ENCODE measurements at regions not wholly inside any gene's neighbourhood (a gene's known extent, or its start where the extent isn't known, plus 50 kb on each side); places are given as distances from the start of the nearest gene placed in this dataset.

GRCh38 chr13:109381546-109382180, 404.7 kb downstream of the IRS2 start:
- Histone ChIP-seq H3K36me3 (ENCODE audit: insufficient read depth, low read length) (no peaks in the 10 kb centered on the region), H3K9me3 (ENCODE audit: control insufficient read depth in 1 of 2, low read length in 2 of 2) (no peaks in the 10 kb centered on the region), H3K27me3 (ENCODE audit: insufficient read depth, low read length) (no peaks in the 10 kb centered on the region), H3K4me3 (ENCODE audit: low read length in 2 of 2) (no peak overlapping the region), H3K27ac (ENCODE audit: low read depth, low read length) (no peak overlapping the region), H3K4me1 (ENCODE audit: insufficient read depth, low read length) (no peaks in the 10 kb centered on the region)
- intact Hi-C loops (cut with micrococcal nuclease) = no loop called here
- CTCF ChIA-PET (ENCODE audit: partially characterized antibody) = no interaction called here
- POLR2A ChIA-PET (ENCODE audit: partially characterized antibody) = no interaction called here
- H3K9me3 Mint-ChIP-seq = no peaks in the 10 kb centered on the region
- peaks cover 0 to 2% of the 10 kb centered on the region in 2 donors for H3K27me3 Mint-ChIP-seq
- no peak overlapping the region for H3K27ac Mint-ChIP-seq
- H3K4me3 Mint-ChIP-seq = no peak overlapping the region
- no peaks in the 10 kb centered on the region for H3K4me1 Mint-ChIP-seq
- no peaks in the 10 kb centered on the region for H3K36me3 Mint-ChIP-seq
- no peak for DNase-seq

- Mint-ChIP-seq H3K4me3 (no peak overlapping the region), H3K4me1 (no peaks in the 10 kb centered on the region)
Observed at GRCh38 chr13:109380457-109380856, 405.9 kb downstream of the IRS2 start.

GRCh38 chr13:109379930-109380329, 406.5 kb downstream of the IRS2 start:
- ChIA-PET POLR2A (ENCODE audit: partially characterized antibody) (no interaction called here), CTCF (ENCODE audit: partially characterized antibody) (no interaction called here)
- Mint-ChIP-seq H3K4me3 (no peak overlapping the region), H3K27me3 (peaks cover 0 to 2% of the 10 kb centered on the region in 2 donors), H3K9me3 (no peaks in the 10 kb centered on the region), H3K36me3 (no peaks in the 10 kb centered on the region), H3K27ac (no peak overlapping the region), H3K4me1 (no peaks in the 10 kb centered on the region)
- intact Hi-C loops (cut with micrococcal nuclease) = no loop called here
- Histone ChIP-seq H3K27me3 (ENCODE audit: insufficient read depth, low read length) (no peaks in the 10 kb centered on the region), H3K4me3 (ENCODE audit: low read length in 2 of 2) (no peak overlapping the region), H3K27ac (ENCODE audit: low read depth, low read length) (no peak overlapping the region), H3K4me1 (ENCODE audit: insufficient read depth, low read length) (no peaks in the 10 kb centered on the region), H3K9me3 (ENCODE audit: control insufficient read depth in 1 of 2, low read length in 2 of 2) (no peaks in the 10 kb centered on the region), H3K36me3 (ENCODE audit: insufficient read depth, low read length) (no peaks in the 10 kb centered on the region)
- no peak for DNase-seq

More at GRCh38 chr13:109380457-109380856, 405.9 kb downstream of the IRS2 start:
- Mint-ChIP-seq H3K27ac (no peak overlapping the region), H3K9me3 (no peaks in the 10 kb centered on the region), H3K36me3 (no peaks in the 10 kb centered on the region), H3K27me3 (peaks cover 0 to 2% of the 10 kb centered on the region in 2 donors)
- H3K4me1 ChIP-seq (ENCODE audit: insufficient read depth, low read length) = no peaks in the 10 kb centered on the region
- intact Hi-C loops (cut with micrococcal nuclease) = no loop called here
- no peaks in the 10 kb centered on the region for H3K36me3 ChIP-seq (ENCODE audit: insufficient read depth, low read length)
- no peak overlapping the region for H3K27ac ChIP-seq (ENCODE audit: low read depth, low read length)
- H3K27me3 ChIP-seq (ENCODE audit: insufficient read depth, low read length) = no peaks in the 10 kb centered on the region
- ChIA-PET CTCF (ENCODE audit: partially characterized antibody) (no interaction called here), POLR2A (ENCODE audit: partially characterized antibody) (no interaction called here)
- DNase-seq = no peak
- H3K4me3 ChIP-seq (ENCODE audit: low read length in 2 of 2) = no peak overlapping the region
- H3K9me3 ChIP-seq (ENCODE audit: control insufficient read depth in 1 of 2, low read length in 2 of 2) = no peaks in the 10 kb centered on the region

DNA sequence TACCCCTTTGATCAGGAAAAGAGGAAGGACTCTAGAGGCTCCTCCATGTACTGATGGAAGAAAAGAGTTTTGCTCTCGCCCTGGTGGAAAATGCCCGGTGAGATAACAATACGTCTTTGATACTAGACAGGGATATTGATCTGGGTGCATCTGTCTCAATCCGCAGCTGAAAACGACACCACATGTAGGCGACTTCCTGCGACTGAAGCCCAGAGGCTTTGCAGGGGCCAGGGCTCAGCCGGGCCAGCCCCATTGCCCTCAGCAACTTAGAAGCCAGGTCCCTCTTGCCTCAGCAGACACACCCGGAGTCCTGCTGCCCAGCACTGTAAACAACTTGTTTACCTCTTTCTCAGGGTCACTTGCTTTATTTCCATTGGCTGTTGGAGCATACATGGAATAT, 409.4 kb downstream of the IRS2 start:
- CTCF ChIA-PET (ENCODE audit: partially characterized antibody) = no interaction called here
- no peaks in the 10 kb centered on the region for H3K9me3 ChIP-seq (ENCODE audit: control insufficient read depth in 1 of 2, low read length in 2 of 2)
- intact Hi-C loops (cut with micrococcal nuclease) = no loop called here
- H3K4me3 ChIP-seq (ENCODE audit: low read length in 2 of 2) = no peak overlapping the region
- no peaks in the 10 kb centered on the region for H3K4me1 ChIP-seq (ENCODE audit: insufficient read depth, low read length)
- DNase-seq = no peak
- no peak overlapping the region for H3K27ac ChIP-seq (ENCODE audit: low read depth, low read length)
- no peaks in the 10 kb centered on the region for H3K27me3 ChIP-seq (ENCODE audit: insufficient read depth, low read length)
- H3K27ac Mint-ChIP-seq = no peak overlapping the region
- H3K36me3 ChIP-seq (ENCODE audit: insufficient read depth, low read length) = no peaks in the 10 kb centered on the region
- H3K27me3 Mint-ChIP-seq = peaks cover 2 to 4% of the 10 kb centered on the region in 2 donors
- no peaks in the 10 kb centered on the region for H3K4me1 Mint-ChIP-seq
- H3K4me3 Mint-ChIP-seq = no peak overlapping the region
- H3K36me3 Mint-ChIP-seq = no peaks in the 10 kb centered on the region
- POLR2A ChIA-PET (ENCODE audit: partially characterized antibody) = no interaction called here
- no peaks in the 10 kb centered on the region for H3K9me3 Mint-ChIP-seq

GRCh38 chr13:109374609-109375200, 411.7 kb downstream of the IRS2 start:
- Mint-ChIP-seq H3K27me3 (peaks cover 4 to 5% of the 10 kb centered on the region in 2 donors), H3K4me3 (no peak overlapping the region), H3K27ac (no peak overlapping the region), H3K4me1 (no peaks in the 10 kb centered on the region), H3K36me3 (no peaks in the 10 kb centered on the region), H3K9me3 (no peaks in the 10 kb centered on the region)
- Histone ChIP-seq H3K27me3 (ENCODE audit: insufficient read depth, low read length) (no peaks in the 10 kb centered on the region), H3K36me3 (ENCODE audit: insufficient read depth, low read length) (no peaks in the 10 kb centered on the region), H3K27ac (ENCODE audit: low read depth, low read length) (no peak overlapping the region), H3K4me3 (ENCODE audit: low read length in 2 of 2) (no peak overlapping the region), H3K4me1 (ENCODE audit: insufficient read depth, low read length) (no peaks in the 10 kb centered on the region), H3K9me3 (ENCODE audit: control insufficient read depth in 1 of 2, low read length in 2 of 2) (no peaks in the 10 kb centered on the region)
- POLR2A ChIA-PET (ENCODE audit: partially characterized antibody) = no interaction called here
- no peak for DNase-seq
- CTCF ChIA-PET (ENCODE audit: partially characterized antibody) = interaction anchor here (0.6 kb wide), 1 partner anchor 763 kb away, joined by 3 read pairs; no protein-coding TSS in a partner anchor
- intact Hi-C loops (cut with micrococcal nuclease) = no loop called here

- Mint-ChIP-seq H3K4me3 (no peak overlapping the region), H3K9me3 (no peaks in the 10 kb centered on the region), H3K27ac (no peak overlapping the region), H3K27me3 (peaks cover 2 to 7% of the 10 kb centered on the region in 2 donors), H3K36me3 (no peaks in the 10 kb centered on the region), H3K4me1 (no peaks in the 10 kb centered on the region)
- no peak overlapping the region for H3K27ac ChIP-seq (ENCODE audit: low read depth, low read length)
- no peak for DNase-seq
- no peaks in the 10 kb centered on the region for H3K9me3 ChIP-seq (ENCODE audit: control insufficient read depth in 1 of 2, low read length in 2 of 2)
- H3K4me1 ChIP-seq (ENCODE audit: insufficient read depth, low read length) = no peaks in the 10 kb centered on the region
- intact Hi-C loops (cut with micrococcal nuclease) = no loop called here
- no peaks in the 10 kb centered on the region for H3K27me3 ChIP-seq (ENCODE audit: insufficient read depth, low read length)
- H3K4me3 ChIP-seq (ENCODE audit: low read length in 2 of 2) = no peak overlapping the region
- ChIA-PET CTCF (ENCODE audit: partially characterized antibody) (no interaction called here), POLR2A (ENCODE audit: partially characterized antibody) (no interaction called here)
- no peaks in the 10 kb centered on the region for H3K36me3 ChIP-seq (ENCODE audit: insufficient read depth, low read length)
Observed at GRCh38 chr13:109372666-109373065, 413.7 kb downstream of the IRS2 start.

DNA sequence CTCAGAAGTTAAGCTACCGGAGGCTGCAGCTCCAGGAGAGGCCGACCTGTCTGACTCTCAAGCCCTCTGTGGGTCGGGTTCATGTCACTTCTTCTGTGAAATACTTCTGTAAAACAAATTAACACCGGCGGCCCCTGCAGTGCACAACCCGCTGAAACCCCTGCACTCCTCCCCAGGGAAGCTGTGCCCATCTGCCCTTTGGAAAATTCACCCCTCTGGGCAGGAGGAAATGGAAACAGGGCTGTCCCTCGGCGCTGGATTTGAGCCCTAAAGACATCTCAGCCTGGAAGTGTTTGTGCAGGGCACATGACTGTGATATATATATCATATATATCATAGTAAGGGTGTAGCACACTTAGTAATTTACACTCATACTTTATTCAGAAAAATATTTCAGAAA, 415.3 kb downstream of the IRS2 start:
- no peak overlapping the region for H3K27ac ChIP-seq (ENCODE audit: low read depth, low read length)
- no peaks in the 10 kb centered on the region for H3K27me3 ChIP-seq (ENCODE audit: insufficient read depth, low read length)
- intact Hi-C loops (cut with micrococcal nuclease) = no loop called here
- no peaks in the 10 kb centered on the region for H3K4me1 ChIP-seq (ENCODE audit: insufficient read depth, low read length)
- no peaks in the 10 kb centered on the region for H3K36me3 ChIP-seq (ENCODE audit: insufficient read depth, low read length)
- POLR2A ChIA-PET (ENCODE audit: partially characterized antibody) = no interaction called here
- H3K27me3 Mint-ChIP-seq = peaks cover 2 to 7% of the 10 kb centered on the region in 2 donors
- no peaks in the 10 kb centered on the region for H3K9me3 ChIP-seq (ENCODE audit: control insufficient read depth in 1 of 2, low read length in 2 of 2)
- H3K4me3 ChIP-seq (ENCODE audit: low read length in 2 of 2) = no peak overlapping the region
- no peaks in the 10 kb centered on the region for H3K4me1 Mint-ChIP-seq
- H3K36me3 Mint-ChIP-seq = no peaks in the 10 kb centered on the region
- CTCF ChIA-PET (ENCODE audit: partially characterized antibody) = no interaction called here
- H3K9me3 Mint-ChIP-seq = peaks cover 0 to under 1% (median 0%) of the 10 kb centered on the region in 8 donors
- DNase-seq = no peak
- H3K27ac Mint-ChIP-seq = no peak overlapping the region
- H3K4me3 Mint-ChIP-seq = no peak overlapping the region

All from CD4-positive, alpha-beta memory T cell (primary cell).